SKM-1 (cell line): ENCODE measurements at regions not wholly inside any gene's neighbourhood (a gene's known extent, or its start where the extent isn't known, plus 50 kb on each side); places are given as distances from the start of the nearest gene placed in this dataset.
A peak's percentile ranks its signal among the peaks of the same experiment; 100 is the strongest.
"Not testable (repeated sequence)": the region's sequence is repeated elsewhere in the genome, so short reads cannot be mapped to it uniquely, and the experiment has no call there.

Experiments
- DNase-seq: peaks from one replicate; lab custom pipeline; 2025; ENCODE audit not compliant: unreplicated experiment; lab: John Stamatoyannopoulos, UW

GRCh38 chr4:123624959-123625358, 228.4 kb downstream of the SPRY1 start:
- no peak for DNase-seq

- no peak for DNase-seq
Measured at GRCh38 chr4:123628288-123628687, 231.7 kb downstream of the SPRY1 start.

- DNase-seq, result no peak
Measured at GRCh38 chr4:123631786-123632692, 235.4 kb downstream of the SPRY1 start.

GRCh38 chr4:123632693-123633030, 236.1 kb downstream of the SPRY1 start:
- no peak for DNase-seq

- DNase-seq, result no peak
Measured at GRCh38 chr4:123638834-123639233, 242.2 kb downstream of the SPRY1 start.

- DNase-seq, result no peak
Measured at GRCh38 chr4:123640271-123640670, 243.7 kb downstream of the SPRY1 start.

- no peak for DNase-seq
Measured at GRCh38 chr4:123640824-123641223, 244.2 kb downstream of the SPRY1 start.

- no peak for DNase-seq
Measured at GRCh38 chr4:123643691-123644090, 247.1 kb downstream of the SPRY1 start.

- no peak for DNase-seq
Measured at GRCh38 chr4:123649250-123649644, 252.7 kb downstream of the SPRY1 start.

GRCh38 chr4:123649645-123650391, 253.2 kb downstream of the SPRY1 start:
- DNase-seq, result no peak

GRCh38 chr4:123651066-123651465, 254.5 kb downstream of the SPRY1 start:
- DNase-seq, result no peak

- no peak for DNase-seq
Measured at GRCh38 chr4:123651536-123652180, 255.1 kb downstream of the SPRY1 start.

- no peak for DNase-seq
Measured at GRCh38 chr4:123652476-123652875, 255.9 kb downstream of the SPRY1 start.

- DNase-seq, result no peak
Measured at GRCh38 chr4:123653236-123653635, 256.6 kb downstream of the SPRY1 start.

- DNase-seq, result not testable (repeated sequence)
Measured at GRCh38 chr4:123656746-123657294, 260.2 kb downstream of the SPRY1 start.

GRCh38 chr4:123657606-123658005, 261.0 kb downstream of the SPRY1 start:
- DNase-seq, result not testable (repeated sequence)

- DNase-seq, result no peak
Measured at GRCh38 chr4:123659262-123659661, 262.7 kb downstream of the SPRY1 start.

GRCh38 chr4:123659730-123660129, 263.1 kb downstream of the SPRY1 start:
- DNase-seq, result peak; percentile 9

GRCh38 chr4:123661080-123661737, 264.6 kb downstream of the SPRY1 start:
- DNase-seq, result no peak

GRCh38 chr4:123662827-123663226, 266.2 kb downstream of the SPRY1 start:
- no peak for DNase-seq

- DNase-seq, result no peak
Measured at GRCh38 chr4:123666486-123666885, 269.9 kb downstream of the SPRY1 start.
